Keratinocyte (primary cell): ENCODE measurements at regions not wholly inside any gene's neighbourhood (a gene's known extent, or its start where the extent isn't known, plus 50 kb on each side); places are given as distances from the start of the nearest gene placed in this dataset.

Source experiments
- DNase-seq: peaks from one replicate; pipeline ENCODE4 v3.0.0-alpha.2; 2011; ENCODE audit warnings: low read depth, missing footprints, low spot score
- FAIRE-seq: peaks from 2 replicates; lab custom pipeline; 2011; peaks lifted over from hg19 to GRCh38; lab: Jason Lieb, UNC
- H2AFZ ChIP-seq: 2 replicates; pipeline ENCODE4 v1.6.0; 2012; ENCODE audit warnings: low read length, control low read depth, inconsistent platforms; ENCODE audit not compliant: control insufficient read depth
- H3K27ac ChIP-seq: 2 replicates; pipeline ENCODE4 v1.5.1; 2011; ENCODE audit warnings: low read length; ENCODE audit not compliant: control insufficient read depth, insufficient read depth
- H3K27me3 ChIP-seq: 3 replicates; pipeline ENCODE4 v1.6.0; 2011; ENCODE audit warnings: low read length; ENCODE audit not compliant: control insufficient read depth, insufficient read depth; ENCODE audit errors: extremely low read depth
- H3K36me3 ChIP-seq, 2 experiments: 2 replicates in 1 of 2; 3 replicates in 1 of 2; pipeline ENCODE4 v1.5.1; 2011; ENCODE audit warnings: low read length in 2 of 2, mild to moderate bottlenecking in 1 of 2; ENCODE audit not compliant: control insufficient read depth in 2 of 2, insufficient read depth in 2 of 2; ENCODE audit errors: extremely low read depth in 1 of 2
- H3K4me1 ChIP-seq: 3 replicates; pipeline ENCODE4 v1.5.1; 2011; ENCODE audit warnings: low read length; ENCODE audit not compliant: control insufficient read depth, insufficient read depth; ENCODE audit errors: extremely low read depth
- H3K4me2 ChIP-seq: 3 replicates; pipeline ENCODE4 v1.6.0; 2011; ENCODE audit warnings: low read depth, low read length; ENCODE audit not compliant: control insufficient read depth, insufficient read depth; ENCODE audit errors: extremely low read depth
- H3K4me3 ChIP-seq, 3 experiments: fragments of 200-600 bp in 1 of 3; sonication (generic) in 1 of 3; 2 replicates in 2 of 3; 3 replicates in 1 of 3; pipeline ENCODE4 v1.5.1; 2011 to 2016; ENCODE audit warnings: low read length in 3 of 3, mild to moderate bottlenecking in 3 of 3, control low read depth in 2 of 3, inconsistent platforms in 1 of 3, low read depth in 1 of 3, mixed read lengths in 1 of 3, mixed run types in 1 of 3, moderate library complexity in 1 of 3; ENCODE audit not compliant: control insufficient read depth in 2 of 3, insufficient read depth in 2 of 3; ENCODE audit errors: extremely low read depth in 1 of 3
- H3K79me2 ChIP-seq: 2 replicates; pipeline ENCODE4 v1.6.0; 2012; ENCODE audit warnings: low read length; ENCODE audit not compliant: control insufficient read depth, insufficient read depth
- H3K9ac ChIP-seq: 3 replicates; pipeline ENCODE4 v1.6.0; 2011; ENCODE audit warnings: low read length; ENCODE audit not compliant: control insufficient read depth, insufficient read depth; ENCODE audit errors: extremely low read depth
- H3K9me1 ChIP-seq: 3 replicates; pipeline ENCODE4 v1.6.0; 2011; ENCODE audit warnings: low read length; ENCODE audit not compliant: control insufficient read depth, insufficient read depth; ENCODE audit errors: extremely low read depth
- H3K9me3 ChIP-seq: 2 replicates; pipeline ENCODE4 v1.5.1; 2012; ENCODE audit warnings: low read depth, low read length; ENCODE audit not compliant: control insufficient read depth
- H4K20me1 ChIP-seq: 3 replicates; pipeline ENCODE4 v1.6.0; 2011; ENCODE audit warnings: low read length; ENCODE audit not compliant: control insufficient read depth, insufficient read depth; ENCODE audit errors: extremely low read depth
- CTCF ChIP-seq, 3 experiments: IDR thresholded peaks in 1 of 3; conservative IDR thresholded peaks in 1 of 3; optimal IDR thresholded peaks in 1 of 3; 2 replicates in 2 of 3; 3 replicates in 1 of 3; pipeline versions ENCODE3 to v1.5.1; 2011; ENCODE audit warnings: low read length in 3 of 3, mild to moderate bottlenecking in 3 of 3, moderate library complexity in 2 of 3, control low read depth in 1 of 3, inconsistent platforms in 1 of 3; ENCODE audit not compliant: insufficient read depth in 2 of 3; ENCODE audit errors: extremely low read depth in 1 of 3
- EZH2 ChIP-seq: IDR thresholded peaks from one replicate; pipeline ENCODE4 v1.6.1; 2012; ENCODE audit warnings: inconsistent platforms, mild to moderate bottlenecking, low read length, moderate library complexity
- dilution Hi-C: fragments of 300-500 bp; cut with MboI; formaldehyde crosslinking; loops from one replicate; pipeline ENCODE4 v1.7.0; 2020; ENCODE audit warnings: low sequenced_read_pairs; ENCODE audit not compliant: extremely low pct_ligation_motif_present

- no peaks in the 10 kb centered on the region for H3K9me1 ChIP-seq
- H3K4me2 ChIP-seq = no peak overlapping the region
- no peak overlapping the region for H3K9ac ChIP-seq
- dilution Hi-C loops = no loop called here
- FAIRE-seq (no peak), DNase-seq (no peak)
- no peaks in the 10 kb centered on the region for H3K9me3 ChIP-seq
- no peaks in the 10 kb centered on the region for H3K36me3 ChIP-seq
- H2AFZ ChIP-seq = no peak overlapping the region
- H3K27me3 ChIP-seq = no peaks in the 10 kb centered on the region
- no peak for TF ChIP-seq EZH2
- no peak for TF ChIP-seq CTCF (optimal IDR thresholded peaks at IDR 0.05 in 1 of 3, IDR thresholded peaks at IDR 0.05 in 1 of 3, conservative IDR thresholded peaks at IDR 0.05 in 1 of 3; ENCODE audit: extremely low read depth in 1 of 3, insufficient read depth in 2 of 3, low read length in 3 of 3)
- no peaks in the 10 kb centered on the region for H4K20me1 ChIP-seq
- H3K4me3 ChIP-seq = no peak overlapping the region
- H3K27ac ChIP-seq = no peak overlapping the region
- H3K79me2 ChIP-seq = no peaks in the 10 kb centered on the region
- H3K4me1 ChIP-seq = no peaks in the 10 kb centered on the region
Observed at GRCh38 chr13:33535061-33535460, 249.5 kb upstream of the STARD13 start.

- dilution Hi-C loops = no loop called here
- no peak overlapping the region for H3K27ac ChIP-seq
- TF ChIP-seq EZH2 = no peak
- TF ChIP-seq CTCF (optimal IDR thresholded peaks at IDR 0.05 in 1 of 3, IDR thresholded peaks at IDR 0.05 in 1 of 3, conservative IDR thresholded peaks at IDR 0.05 in 1 of 3; ENCODE audit: extremely low read depth in 1 of 3, insufficient read depth in 2 of 3, low read length in 3 of 3) = no peak
- H3K9ac ChIP-seq = no peak overlapping the region
- H3K9me1 ChIP-seq = no peaks in the 10 kb centered on the region
- H3K27me3 ChIP-seq = no peaks in the 10 kb centered on the region
- peaks cover 5% of the 10 kb centered on the region for H3K4me1 ChIP-seq
- no peaks in the 10 kb centered on the region for H3K36me3 ChIP-seq
- no peak overlapping the region for H2AFZ ChIP-seq
- H3K79me2 ChIP-seq = no peaks in the 10 kb centered on the region
- no peak overlapping the region for H3K4me3 ChIP-seq
- no peaks in the 10 kb centered on the region for H3K9me3 ChIP-seq
- no peak for DNase-seq
- H3K4me2 ChIP-seq = no peak overlapping the region
- H4K20me1 ChIP-seq = no peaks in the 10 kb centered on the region
- FAIRE-seq = no peak
Observed at GRCh38 chr13:33536601-33537000, 251.0 kb upstream of the STARD13 start.
